GM19395 (cell line): ENCODE measurements at regions not wholly inside any gene's neighbourhood (a gene's known extent, or its start where the extent isn't known, plus 50 kb on each side); places are given as distances from the start of the nearest gene placed in this dataset.
"Not testable (repeated sequence)": the region's sequence is repeated elsewhere in the genome, so short reads cannot be mapped to it uniquely, and the experiment has no call there.

Source experiments
- ATAC-seq: cut with Tn5 transposase; IDR thresholded peaks from one replicate; pipeline ENCODE4 v1.9.1; 2021; ENCODE audit warnings: mild to moderate bottlenecking, moderate library complexity; ENCODE audit not compliant: unreplicated experiment

DNA sequence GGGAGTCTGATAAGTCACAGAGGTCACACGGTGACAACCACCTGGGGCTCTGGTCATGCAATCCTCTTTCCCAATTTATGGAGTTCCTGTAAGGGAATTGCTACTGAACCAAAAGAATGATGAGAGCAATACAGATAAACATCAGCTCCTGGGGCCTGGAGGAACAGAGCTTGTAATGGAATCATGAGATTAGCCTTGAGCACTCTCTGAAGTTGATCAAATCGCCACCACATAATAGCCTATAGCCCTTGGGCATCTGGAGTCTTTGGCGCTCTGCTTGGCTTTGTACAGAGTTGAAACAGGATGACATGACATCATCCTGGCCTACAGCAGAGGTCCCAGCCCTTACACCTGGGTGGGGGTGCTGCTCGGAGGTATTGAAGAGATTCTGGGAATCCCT lies 154.3 kb upstream of the DTNBP1 start:
- no peak for ATAC-seq

DNA sequence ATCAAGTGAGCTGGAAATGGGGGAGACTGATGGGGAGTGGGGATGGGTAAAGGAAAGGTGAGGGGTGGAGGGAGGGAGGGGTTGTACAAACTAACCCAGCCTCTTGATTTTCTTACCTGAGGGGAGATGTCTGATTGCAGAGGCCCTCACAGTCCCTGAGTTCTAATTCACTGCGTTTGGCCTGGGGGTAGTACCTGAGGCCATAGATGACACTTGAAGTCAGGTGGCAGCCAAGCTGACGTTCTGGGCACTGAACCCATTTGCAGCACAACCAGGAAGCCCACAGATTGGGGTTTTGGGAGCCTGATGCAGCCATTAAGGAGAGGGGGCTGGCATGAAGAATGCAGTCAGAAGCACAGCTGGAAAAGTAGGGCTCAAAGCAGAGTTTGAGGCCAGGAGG lies 153.8 kb upstream of the DTNBP1 start:
- no peak for ATAC-seq

DNA sequence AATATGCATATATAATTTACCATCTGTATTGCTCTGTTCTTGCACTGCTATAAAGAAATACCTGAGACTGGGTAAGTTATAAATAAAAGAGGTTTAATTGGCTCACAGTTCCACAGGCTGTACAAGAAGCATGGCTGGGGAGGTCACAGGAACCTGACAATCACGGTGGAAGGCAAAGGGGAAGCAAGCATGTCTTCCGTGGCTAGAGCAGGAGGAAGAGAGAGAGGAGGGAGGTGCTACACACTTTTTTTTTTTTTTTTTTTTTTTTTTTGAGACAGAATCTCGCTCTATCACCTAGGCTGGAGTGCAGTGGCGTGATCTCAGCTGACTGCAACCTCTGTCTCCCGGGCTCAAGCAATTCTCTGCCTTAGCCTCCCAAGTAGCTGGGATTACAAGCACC lies 150.9 kb upstream of the DTNBP1 start:
- ATAC-seq = not testable (repeated sequence)

DNA sequence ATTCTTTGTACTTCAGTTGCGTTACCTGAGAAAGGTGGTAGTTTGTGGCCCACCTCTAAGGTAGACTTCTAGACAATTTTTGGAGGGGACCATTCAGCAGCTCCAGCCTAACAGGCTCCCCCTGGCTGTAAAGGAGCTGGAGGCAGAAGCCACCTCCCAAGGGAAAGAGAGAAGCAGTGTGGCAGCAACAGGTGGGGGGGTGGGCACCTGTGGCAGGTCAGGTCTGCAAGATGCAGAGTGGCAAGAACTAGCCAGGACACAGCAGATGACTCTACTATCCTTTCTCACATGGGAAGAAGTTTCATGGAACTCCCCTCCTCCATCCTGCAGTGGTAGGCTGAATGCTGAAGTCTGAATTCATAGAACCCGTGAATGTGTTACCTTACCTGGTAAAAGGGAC lies 148.3 kb upstream of the DTNBP1 start:
- ATAC-seq = no peak

DNA sequence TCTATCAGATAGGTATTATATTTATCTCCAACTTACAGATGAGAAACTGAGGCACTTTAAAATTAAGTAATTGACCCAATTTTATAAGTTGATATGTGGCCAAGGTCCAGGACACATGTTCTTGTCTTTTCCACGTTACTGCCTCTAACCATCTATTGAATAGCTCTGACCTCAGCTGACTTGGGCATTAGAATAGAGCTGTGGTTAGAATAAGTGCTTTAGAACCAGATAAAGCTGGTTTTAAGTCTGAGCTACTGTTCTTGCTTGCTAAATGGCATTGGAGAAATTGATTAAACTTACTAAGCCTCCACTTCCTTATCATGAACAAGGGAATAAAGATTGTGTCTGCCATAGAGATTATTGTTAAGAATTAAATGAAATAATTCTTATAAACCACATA lies 147.8 kb upstream of the DTNBP1 start:
- no peak for ATAC-seq

DNA sequence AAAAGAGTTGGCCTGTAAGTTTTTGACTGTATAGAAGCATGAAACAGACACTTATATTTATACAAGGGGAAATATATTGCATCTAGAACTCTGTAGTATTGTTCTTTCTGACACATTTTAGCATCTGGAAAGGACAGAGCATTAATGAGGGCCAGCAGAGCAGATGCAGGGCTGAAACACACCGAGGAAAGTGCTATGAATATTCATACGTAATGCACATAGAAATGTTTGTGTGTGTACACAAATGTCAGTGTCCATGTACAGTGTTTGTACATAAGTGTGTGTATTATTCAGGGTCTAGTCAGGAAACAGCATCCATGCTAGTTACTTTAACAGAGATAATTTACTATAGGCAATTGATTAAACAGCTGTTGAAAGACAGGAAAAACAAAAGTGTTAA lies 146.5 kb upstream of the DTNBP1 start:
- no peak for ATAC-seq

DNA sequence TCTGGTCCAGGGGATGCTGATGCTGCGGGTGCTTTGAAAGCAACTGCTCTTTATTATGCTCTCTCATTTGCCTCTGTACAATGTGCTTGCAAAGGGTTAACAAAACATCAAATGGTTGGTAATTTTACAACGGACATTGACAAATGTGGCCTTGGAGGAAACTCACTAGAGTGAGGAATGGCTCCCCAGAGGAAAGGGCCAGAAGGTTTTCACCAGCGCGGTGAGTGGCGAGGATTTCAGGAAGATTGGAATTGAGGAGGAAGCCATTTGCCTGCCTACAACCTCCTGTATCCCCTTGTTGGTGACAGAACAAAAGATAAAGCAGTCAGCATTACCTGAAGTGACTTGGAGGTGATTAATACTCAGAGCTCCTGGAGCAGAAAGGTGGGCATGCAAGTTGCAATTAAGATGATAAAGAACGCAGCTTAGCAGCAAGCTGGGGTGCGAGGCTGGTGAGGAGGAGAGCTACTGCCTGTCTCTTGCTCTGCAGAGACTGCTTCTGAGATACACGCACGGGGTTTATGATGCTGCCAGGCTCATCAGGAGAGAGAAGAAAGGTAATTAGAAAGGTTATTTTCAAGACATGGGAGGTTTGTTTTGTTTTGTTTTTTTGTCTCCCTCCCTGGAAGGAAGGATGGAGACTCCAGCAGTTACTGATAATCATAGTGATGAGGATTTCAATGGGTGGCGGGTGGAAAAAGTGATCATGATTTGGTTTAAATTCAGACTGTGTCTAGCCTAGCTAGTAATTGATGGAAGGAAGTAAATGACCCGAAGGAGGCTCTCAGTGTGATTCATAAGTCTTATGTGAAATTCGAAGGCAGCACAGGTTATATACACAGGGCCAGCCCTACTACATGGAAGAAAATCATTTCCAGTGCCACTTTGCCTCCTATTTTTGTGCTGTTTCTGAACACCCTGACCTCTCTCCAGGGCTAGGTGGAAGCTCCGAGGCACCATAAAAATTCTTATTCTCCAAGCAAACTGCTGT lies 141.6 kb upstream of the DTNBP1 start:
- no peak for ATAC-seq

DNA sequence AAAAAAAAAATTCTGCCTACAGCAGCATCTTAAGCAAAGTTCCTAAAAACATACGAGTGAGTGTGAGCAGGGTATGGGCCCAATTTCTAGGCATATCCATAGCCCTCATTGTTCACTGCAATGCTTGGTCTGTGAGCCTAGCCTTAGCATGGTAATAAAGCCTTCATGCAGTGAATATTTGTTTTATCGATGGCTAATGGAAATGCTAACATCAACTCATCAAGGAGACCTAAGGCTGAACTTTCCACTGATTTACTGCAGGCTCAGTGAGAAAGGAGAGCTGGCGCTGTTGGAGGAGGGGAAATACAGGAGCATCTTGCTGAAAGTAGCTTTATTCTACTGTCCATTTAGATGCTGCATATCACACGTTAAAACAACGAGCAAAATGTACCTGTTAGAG lies 139.6 kb upstream of the DTNBP1 start:
- no peak for ATAC-seq

DNA sequence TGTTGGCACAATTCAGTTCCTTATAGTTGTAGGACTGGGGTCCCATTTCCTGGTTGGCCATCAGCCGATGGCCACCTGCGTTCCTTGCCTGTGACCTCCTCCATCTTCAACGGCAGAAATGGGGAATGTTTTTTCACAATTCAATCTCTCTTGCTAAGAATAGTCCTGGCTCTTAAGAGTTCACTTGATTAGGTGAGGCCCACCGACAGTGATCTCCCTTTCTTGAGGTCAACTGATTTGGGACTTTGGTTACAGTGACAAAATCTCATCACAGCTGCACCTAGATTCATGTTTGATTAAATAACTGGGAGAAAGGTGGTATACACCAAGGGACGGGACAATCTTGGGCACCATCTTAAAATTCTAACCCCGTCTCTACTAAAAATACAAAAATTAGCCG lies 139.1 kb upstream of the DTNBP1 start:
- ATAC-seq = no peak

DNA sequence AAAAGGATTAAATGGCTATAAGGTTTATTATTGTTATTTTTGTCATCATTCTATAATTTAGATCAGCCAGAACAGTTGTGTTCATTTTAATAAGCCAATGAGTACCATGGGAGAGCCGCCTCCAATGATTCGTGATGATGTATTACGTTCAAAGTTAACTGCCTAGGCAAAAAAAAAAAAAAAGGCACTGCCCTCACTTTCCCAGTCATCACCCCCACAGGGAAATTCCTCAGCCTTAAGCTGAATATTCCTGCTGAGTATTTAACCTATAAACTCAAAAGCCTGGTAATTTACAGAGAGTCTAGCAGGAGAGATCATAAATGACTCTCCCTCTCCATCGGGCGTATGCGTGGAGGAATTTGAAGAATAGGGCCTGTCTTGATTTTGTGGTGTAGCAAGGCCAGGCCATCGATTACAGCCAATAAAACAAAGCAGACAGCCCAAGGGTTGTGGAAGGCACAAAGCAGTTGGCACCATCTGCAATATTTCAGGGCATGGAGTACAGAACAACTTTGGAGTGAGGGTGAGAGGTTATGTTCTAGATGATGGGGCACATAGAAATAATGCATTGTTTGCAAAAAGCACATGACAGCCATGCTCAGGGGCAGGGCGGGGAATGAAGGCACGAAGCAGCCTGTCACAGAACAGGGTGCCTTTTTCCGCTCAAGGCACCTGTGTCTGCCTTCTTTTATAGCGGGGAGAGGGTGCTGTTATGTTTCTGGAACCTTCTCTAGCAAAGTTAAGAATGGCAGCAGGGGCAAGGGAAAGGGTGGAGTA lies 138.2 kb upstream of the DTNBP1 start:
- ATAC-seq = no peak

DNA sequence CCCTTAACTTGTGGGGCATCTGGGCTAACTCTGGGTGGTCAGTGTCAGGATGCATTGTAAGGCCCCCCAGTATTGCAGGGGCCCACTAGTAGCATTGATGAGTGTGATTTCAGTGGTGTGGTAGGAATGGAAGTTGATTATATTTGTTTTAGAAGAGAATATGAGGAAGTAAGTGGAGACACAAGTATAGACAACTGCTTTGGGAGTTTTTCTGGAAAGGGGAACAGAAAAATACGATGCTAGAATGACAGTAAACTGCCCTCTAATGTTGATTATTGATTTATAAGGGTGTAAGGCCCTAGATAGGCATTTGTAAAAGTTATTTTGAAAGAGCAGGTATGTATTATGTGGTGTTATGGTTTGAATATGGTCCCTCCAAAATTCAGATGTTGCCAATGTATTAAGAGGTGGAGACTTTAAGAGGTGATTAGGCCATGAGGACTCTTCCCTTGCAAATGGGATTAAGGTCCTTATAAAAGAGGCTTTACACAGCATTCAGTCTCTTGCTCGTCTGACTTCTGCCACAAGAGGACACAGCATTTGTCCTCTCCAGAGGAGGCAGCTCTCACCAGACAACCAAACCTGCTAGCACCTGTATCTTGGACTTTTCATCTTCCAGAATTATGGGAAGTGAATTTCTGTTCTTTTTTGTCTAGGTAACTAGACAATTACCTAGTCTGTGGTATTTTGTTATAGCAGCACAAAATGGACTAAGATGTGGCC lies 135.9 kb upstream of the DTNBP1 start:
- no peak for ATAC-seq

DNA sequence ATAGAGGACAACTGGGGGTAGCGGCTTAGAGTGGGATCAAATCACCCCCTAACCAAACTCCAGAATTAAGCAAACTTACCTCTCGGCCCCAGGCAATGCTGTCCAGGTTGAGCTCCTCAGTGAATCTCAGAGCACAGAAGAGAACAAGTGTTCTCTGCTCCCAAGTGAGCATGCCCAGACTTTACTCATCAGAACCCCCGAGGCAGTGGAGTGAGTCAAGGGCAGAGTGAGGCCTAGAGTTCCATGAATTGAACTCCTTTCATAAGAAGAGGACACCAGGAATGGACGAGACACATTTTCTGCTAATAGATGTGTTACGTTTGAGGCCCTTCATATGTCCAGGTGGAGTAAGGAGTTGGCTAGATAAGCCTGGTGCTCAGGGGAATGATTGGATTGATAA lies 134.0 kb upstream of the DTNBP1 start:
- no peak for ATAC-seq

DNA sequence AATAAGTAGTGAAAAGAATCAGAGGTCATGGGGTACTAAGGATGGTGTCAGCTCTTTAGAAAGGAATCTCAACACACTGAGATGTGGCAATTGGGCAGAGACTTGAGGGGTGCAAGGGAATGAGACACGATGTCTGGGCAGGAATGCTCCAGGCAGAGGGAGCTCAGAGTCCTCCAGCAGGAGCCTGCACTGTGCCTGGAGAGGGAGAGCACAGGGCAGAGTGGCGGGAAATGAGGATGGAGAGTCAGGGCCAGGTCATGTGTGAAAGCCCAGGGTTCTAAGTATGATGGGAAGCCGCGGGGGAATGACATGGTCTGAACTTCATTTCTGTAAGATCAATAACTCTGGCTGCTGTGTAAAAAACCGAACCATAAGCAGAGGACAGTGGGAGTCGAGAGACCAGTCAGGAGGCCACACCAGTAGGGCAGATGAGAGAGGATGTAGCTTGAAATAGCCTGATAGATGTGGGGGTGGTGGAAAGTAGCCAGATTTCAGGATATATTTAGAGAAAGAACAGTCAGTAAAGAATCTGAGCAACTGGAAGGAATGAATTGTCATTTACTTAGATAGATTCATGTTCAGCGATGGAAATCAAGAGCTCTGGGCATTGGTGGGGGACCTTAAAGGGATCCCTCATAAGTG lies 133.4 kb upstream of the DTNBP1 start:
- ATAC-seq = no peak

DNA sequence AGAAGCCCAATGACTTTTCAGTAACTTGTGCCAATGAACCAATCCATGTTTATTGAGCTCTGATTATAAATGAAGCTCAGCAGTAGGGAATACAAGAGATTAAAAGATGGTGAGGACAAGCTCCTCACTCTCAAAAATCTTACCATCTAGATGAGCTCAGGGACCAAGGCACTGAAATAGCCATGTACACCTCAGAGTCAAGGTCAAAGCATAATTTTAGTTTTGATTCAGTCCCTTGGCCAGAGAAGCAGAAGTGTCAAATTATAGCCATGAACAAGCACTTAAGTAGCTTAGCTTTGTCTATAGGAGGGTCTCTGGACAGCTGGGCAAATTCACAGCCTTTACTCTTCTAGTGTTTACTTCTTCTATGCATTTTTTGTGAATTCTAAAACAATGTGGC lies 131.0 kb upstream of the DTNBP1 start:
- no peak for ATAC-seq

DNA sequence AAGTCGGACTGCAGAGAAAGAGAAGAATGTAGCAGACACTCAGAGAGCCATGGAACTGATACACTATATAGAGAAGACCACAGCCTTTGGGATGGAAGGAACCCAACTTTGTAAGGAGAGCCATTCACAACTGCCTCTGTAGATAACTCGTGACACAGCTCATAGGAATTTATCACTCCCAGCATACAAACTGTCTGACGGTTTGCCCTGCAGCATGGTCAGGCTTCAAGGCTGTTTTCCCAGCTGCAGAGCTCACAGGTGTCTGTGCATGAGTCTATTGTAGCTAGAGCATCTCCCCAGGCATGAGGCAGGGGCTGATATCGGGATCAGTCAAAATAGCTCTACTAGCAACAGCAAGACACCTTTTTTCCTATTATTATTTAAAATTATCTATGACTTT lies 130.5 kb upstream of the DTNBP1 start:
- ATAC-seq = no peak

DNA sequence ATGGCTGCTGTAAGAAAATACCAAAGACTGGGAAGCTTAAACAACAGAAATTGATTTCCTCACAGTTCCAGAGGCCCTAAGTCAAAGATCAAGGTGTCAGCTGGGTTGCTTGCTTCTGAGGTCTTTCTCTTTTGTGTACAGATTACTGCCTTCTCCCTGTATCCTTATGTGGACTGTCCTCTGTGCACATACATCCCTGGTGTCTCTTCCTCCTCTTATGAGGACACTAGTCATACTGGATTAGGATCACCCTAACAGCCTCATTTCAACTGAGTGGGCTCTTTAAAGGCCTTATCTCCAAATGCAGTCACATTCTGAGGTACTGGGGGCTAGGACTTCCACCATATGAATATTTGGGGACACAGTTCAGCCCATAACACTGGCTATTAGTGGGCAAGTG lies 130.0 kb upstream of the DTNBP1 start:
- no peak for ATAC-seq

DNA sequence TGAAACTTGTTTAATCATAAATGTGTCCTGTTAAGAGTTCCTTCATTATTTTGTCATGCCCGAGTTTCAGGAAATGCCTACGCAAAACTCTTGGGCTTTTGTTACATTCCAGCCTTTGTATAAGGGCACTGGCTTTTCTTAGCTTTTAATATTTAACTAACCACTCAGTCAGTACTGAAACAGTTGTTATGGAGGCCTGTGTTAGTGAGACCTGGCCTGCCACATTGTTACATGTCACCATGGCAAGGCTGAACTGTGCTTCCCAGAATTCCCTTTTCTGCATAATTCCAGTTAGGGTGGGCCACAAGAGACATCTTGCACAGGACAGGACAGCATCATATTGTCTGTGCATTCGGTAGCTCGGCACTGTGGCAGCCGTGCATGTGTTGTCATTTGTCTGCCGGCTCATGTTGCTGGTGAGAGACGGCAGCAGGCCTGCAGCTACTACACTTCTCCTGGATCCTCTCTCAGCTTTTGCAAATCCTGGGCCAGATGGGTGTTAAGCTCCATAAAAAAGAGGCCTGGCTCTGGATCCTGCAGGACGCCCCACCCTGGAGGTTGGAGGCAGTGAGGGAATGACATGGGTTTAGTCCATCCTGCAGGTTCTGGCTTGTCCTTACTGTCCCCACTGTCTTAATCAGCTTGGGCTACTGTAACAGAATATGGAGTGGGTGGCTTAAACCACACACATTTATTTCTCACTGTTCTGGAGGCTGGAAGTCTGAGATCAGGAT lies 128.8 kb upstream of the DTNBP1 start:
- ATAC-seq = no peak

DNA sequence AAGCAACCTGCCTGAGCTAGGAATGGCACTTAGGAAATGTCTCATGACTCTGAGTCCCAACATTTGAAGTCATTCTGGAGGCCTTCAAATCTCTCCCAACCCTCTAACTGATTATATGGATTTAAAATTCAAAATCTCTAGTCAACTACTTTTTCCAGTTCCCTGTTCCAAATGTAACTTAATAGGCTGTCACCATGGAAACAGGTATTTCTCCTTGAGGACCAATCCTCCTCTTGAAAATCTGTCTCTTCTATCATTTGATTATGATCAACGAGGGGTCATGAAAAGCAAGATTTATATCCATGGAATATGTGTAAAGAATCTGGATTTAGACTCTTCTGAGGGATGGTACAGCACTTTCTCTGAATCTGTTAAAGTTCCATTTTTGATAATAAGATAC lies 127.3 kb upstream of the DTNBP1 start:
- no peak for ATAC-seq

DNA sequence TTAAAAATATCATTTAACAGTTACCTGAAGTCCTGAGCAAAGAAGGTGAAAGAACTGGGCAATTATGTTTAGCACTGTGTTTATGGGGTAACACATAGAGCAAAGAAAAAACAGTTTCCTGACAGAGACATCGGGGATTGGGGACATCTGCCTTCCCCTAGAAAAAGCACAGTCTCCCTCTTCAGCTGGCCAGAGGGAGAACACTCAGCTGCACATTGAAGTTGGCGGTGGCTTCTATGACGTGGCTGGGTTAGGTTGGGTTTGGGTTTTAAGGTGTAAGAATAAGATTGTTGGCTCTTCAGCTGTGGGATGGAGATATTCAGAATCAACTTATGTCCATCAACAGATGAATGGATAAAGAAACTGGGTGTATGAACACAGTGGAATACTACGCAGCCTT lies 124.0 kb upstream of the DTNBP1 start:
- ATAC-seq = no peak

DNA sequence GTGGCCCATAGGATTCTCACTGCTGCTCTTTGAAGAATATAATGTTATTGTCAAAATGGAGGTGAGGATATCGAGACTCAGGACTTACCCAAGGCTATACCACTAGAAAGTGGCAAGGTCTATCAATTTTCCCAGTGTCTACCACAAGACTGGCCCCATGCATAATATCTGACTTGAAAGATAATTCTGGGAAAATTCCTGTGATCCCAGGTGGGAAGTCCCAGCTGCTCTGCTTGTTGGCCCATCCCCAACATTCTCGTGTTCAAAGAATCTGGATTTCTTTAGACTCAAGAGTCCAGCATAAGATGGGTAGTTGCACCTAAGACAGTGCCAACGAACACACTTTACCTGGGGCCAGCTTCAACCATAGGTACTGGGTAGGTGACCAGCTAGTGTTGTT lies 120.7 kb upstream of the DTNBP1 start:
- ATAC-seq = no peak
